ENCODE measurements at regions not wholly inside any gene's neighbourhood (a gene's known extent, or its start where the extent isn't known, plus 50 kb on each side); places are given as distances from the start of the nearest gene placed in this dataset.
"Not testable (repeated sequence)": the region's sequence is repeated elsewhere in the genome, so short reads cannot be mapped to it uniquely, and the experiment has no call there.

DNA sequence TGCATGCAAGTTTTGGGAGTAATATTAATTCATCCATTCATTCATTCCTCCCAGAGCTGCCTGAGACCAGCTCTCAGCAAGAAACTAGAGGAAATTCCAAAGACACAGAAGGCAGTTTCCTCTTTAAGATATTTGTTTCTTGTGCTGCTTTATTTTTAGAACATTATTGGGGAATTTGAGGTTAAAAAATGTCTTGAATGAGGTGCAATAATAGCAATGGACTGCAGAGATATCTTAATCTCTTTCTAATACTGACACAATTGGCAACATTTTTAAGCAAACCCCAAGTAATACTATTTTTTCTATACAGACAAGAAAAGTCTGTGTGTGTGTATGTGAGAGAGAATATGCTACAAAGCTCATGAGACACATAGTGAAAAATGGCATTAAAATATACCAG is 190.2 kb upstream of the USP15 start:
- no peak for TF ChIP-seq EZH2phosphoT487 (conservative IDR thresholded peaks at IDR 0.05; ENCODE audit: low read length)
- no peak for TF ChIP-seq CTCF (IDR thresholded peaks at IDR 0.05; ENCODE audit: insufficient read depth, low read length, poor library complexity, severe bottlenecking)
- Histone ChIP-seq H3K4me2 (ENCODE audit: low read depth, low read length, poor library complexity, severe bottlenecking) (no peak overlapping the region), H3K79me2 (ENCODE audit: insufficient read depth, low read length) (no peaks in the 10 kb centered on the region)

GRCh38 chr12:62073236-62073635 is 187.0 kb upstream of the USP15 start:
- not testable (repeated sequence) for H3K27ac ChIP-seq (ENCODE audit: low read depth, low read length); H4K20me1 ChIP-seq (ENCODE audit: low read depth, low read length); H3K9me2 ChIP-seq (replicated peaks; ENCODE audit: insufficient read depth, low read length); H3F3A ChIP-seq (ENCODE audit: insufficient read depth); H3K79me2 ChIP-seq (ENCODE audit: insufficient read depth, low read length); H3K9me3 ChIP-seq (ENCODE audit: insufficient read depth, low read length); H3K9ac ChIP-seq (ENCODE audit: low read length); H2AFZ ChIP-seq (ENCODE audit: low read depth, low read length, severe bottlenecking); H3K36me3 ChIP-seq (ENCODE audit: low read length); H3K27me3 ChIP-seq (ENCODE audit: low read length); H3K4me3 ChIP-seq (ENCODE audit: insufficient read depth, low read length, poor library complexity, severe bottlenecking); H3K4me2 ChIP-seq (ENCODE audit: low read depth, low read length, poor library complexity, severe bottlenecking)

More for the DNA sequence above, 190.2 kb upstream of the USP15 start:
- Histone ChIP-seq H3F3A (ENCODE audit: insufficient read depth) (no peaks in the 10 kb centered on the region), H3K9me3 (ENCODE audit: insufficient read depth, low read length) (no peaks in the 10 kb centered on the region), H3K36me3 (ENCODE audit: low read length) (no peaks in the 10 kb centered on the region), H4K20me1 (ENCODE audit: low read depth, low read length) (no peaks in the 10 kb centered on the region), H3K27me3 (ENCODE audit: low read length) (no peaks in the 10 kb centered on the region), H3K4me3 (ENCODE audit: insufficient read depth, low read length, poor library complexity, severe bottlenecking) (no peak overlapping the region), H2AFZ (ENCODE audit: low read depth, low read length, severe bottlenecking) (no peak overlapping the region), H3K27ac (ENCODE audit: low read depth, low read length) (no peak overlapping the region), H3K9me2 (replicated peaks; ENCODE audit: insufficient read depth, low read length) (no peaks in the 10 kb centered on the region), H3K9ac (ENCODE audit: low read length) (no peak overlapping the region)

DNA sequence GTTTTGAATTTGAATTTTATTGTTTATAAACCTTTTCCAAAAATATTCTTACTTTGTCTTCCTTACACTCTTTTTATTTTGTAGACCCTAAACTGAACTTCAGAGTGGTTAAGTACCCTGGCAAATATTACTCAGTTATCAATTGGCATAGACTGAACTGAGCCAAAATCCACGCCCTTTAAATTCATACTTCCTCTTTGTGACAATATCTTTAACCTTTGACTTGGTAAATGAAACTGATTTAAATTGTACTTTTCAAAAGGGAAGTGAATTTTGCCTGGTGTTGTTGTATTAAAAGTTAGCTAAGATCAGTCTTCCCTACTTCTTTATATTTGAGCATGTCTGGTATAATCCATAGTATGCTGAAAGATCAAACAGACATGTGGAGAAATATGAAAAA is 184.3 kb upstream of the USP15 start:
- Histone ChIP-seq H3K9ac (ENCODE audit: low read length) (no peak overlapping the region), H3K4me2 (ENCODE audit: low read depth, low read length, poor library complexity, severe bottlenecking) (no peak overlapping the region)

DNA sequence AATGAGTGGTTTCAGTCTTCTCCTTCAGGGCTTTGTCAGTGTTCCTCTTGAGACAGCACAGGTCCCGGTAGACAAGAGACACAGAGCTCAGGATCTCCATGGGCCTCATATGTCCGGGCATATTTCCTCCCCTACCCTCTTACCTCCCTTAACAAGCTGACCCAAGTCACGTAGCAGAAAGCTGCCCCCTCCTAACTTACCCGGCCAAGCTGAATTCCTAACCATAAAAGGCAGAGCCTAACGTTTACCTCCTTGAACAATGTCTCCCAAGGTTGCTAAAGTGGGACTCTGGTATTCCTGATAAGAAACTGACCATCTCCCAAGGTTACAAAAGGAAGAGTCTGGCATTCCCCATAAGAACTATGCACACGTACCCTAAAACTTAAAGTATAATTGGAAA is 182.2 kb upstream of the USP15 start:
- no peak overlapping the region for H2AFZ ChIP-seq (ENCODE audit: low read depth, low read length, severe bottlenecking)
- no peaks in the 10 kb centered on the region for H3F3A ChIP-seq (ENCODE audit: insufficient read depth)
- H3K36me3 ChIP-seq (ENCODE audit: low read length) = no peaks in the 10 kb centered on the region
- no peaks in the 10 kb centered on the region for H3K9me3 ChIP-seq (ENCODE audit: insufficient read depth, low read length)
- H4K20me1 ChIP-seq (ENCODE audit: low read depth, low read length) = no peaks in the 10 kb centered on the region
- H3K9me2 ChIP-seq (replicated peaks; ENCODE audit: insufficient read depth, low read length) = no peaks in the 10 kb centered on the region
- no peaks in the 10 kb centered on the region for H3K27me3 ChIP-seq (ENCODE audit: low read length)
- H3K27ac ChIP-seq (ENCODE audit: low read depth, low read length) = no peak overlapping the region
- H3K4me2 ChIP-seq (ENCODE audit: low read depth, low read length, poor library complexity, severe bottlenecking) = no peak overlapping the region
- no peak overlapping the region for H3K9ac ChIP-seq (ENCODE audit: low read length)
- H3K4me3 ChIP-seq (ENCODE audit: insufficient read depth, low read length, poor library complexity, severe bottlenecking) = no peak overlapping the region
- H3K79me2 ChIP-seq (ENCODE audit: insufficient read depth, low read length) = no peaks in the 10 kb centered on the region
- no peak for TF ChIP-seq CTCF (IDR thresholded peaks at IDR 0.05; ENCODE audit: insufficient read depth, low read length, poor library complexity, severe bottlenecking)

More for the DNA sequence above, 184.3 kb upstream of the USP15 start:
- no peaks in the 10 kb centered on the region for H3K36me3 ChIP-seq (ENCODE audit: low read length)
- no peaks in the 10 kb centered on the region for H3K9me3 ChIP-seq (ENCODE audit: insufficient read depth, low read length)
- no peak overlapping the region for H3K4me3 ChIP-seq (ENCODE audit: insufficient read depth, low read length, poor library complexity, severe bottlenecking)
- no peaks in the 10 kb centered on the region for H4K20me1 ChIP-seq (ENCODE audit: low read depth, low read length)
- no peaks in the 10 kb centered on the region for H3F3A ChIP-seq (ENCODE audit: insufficient read depth)
- H3K79me2 ChIP-seq (ENCODE audit: insufficient read depth, low read length) = no peaks in the 10 kb centered on the region
- TF ChIP-seq CTCF (IDR thresholded peaks at IDR 0.05; ENCODE audit: insufficient read depth, low read length, poor library complexity, severe bottlenecking) = no peak
- no peak for TF ChIP-seq EZH2phosphoT487 (conservative IDR thresholded peaks at IDR 0.05; ENCODE audit: low read length)
- H3K9me2 ChIP-seq (replicated peaks; ENCODE audit: insufficient read depth, low read length) = no peaks in the 10 kb centered on the region
- H3K27ac ChIP-seq (ENCODE audit: low read depth, low read length) = no peak overlapping the region
- H3K27me3 ChIP-seq (ENCODE audit: low read length) = no peaks in the 10 kb centered on the region
- no peak overlapping the region for H2AFZ ChIP-seq (ENCODE audit: low read depth, low read length, severe bottlenecking)
